HCEC 1CT (cell line): ENCODE measurements at regions not wholly inside any gene's neighbourhood (a gene's known extent, or its start where the extent isn't known, plus 50 kb on each side); places are given as distances from the start of the nearest gene placed in this dataset.
"Not testable (repeated sequence)": the region's sequence is repeated elsewhere in the genome, so short reads cannot be mapped to it uniquely, and the experiment has no call there.

Experiments used
- DNase-seq: peaks from one replicate; pipeline ENCODE4 v3.0.0-alpha.2; 2017

GRCh38 chr11:50088231-50088630 lies 55.6 kb downstream of the OR4C45 start:
- no peak for DNase-seq

GRCh38 chr11:50098186-50098725 lies 65.6 kb downstream of the OR4C45 start:
- DNase-seq, result no peak

GRCh38 chr11:50102916-50103315 lies 70.2 kb downstream of the OR4C45 start:
- no peak for DNase-seq

GRCh38 chr11:50140686-50141085 lies 108.0 kb downstream of the OR4C45 start:
- not testable (repeated sequence) for DNase-seq

- DNase-seq, result not testable (repeated sequence)
Observed at GRCh38 chr11:50146308-50146707, 113.6 kb downstream of the OR4C45 start.

- not testable (repeated sequence) for DNase-seq
Observed at GRCh38 chr11:50147946-50148345, 115.3 kb downstream of the OR4C45 start.

GRCh38 chr11:50155508-50155907 lies 122.8 kb downstream of the OR4C45 start:
- DNase-seq, result no peak

- no peak for DNase-seq
Observed at GRCh38 chr11:50164050-50164449, 131.4 kb downstream of the OR4C45 start.

GRCh38 chr11:50169634-50170033 lies 137.0 kb downstream of the OR4C45 start:
- no peak for DNase-seq

- no peak for DNase-seq
Observed at GRCh38 chr11:50170115-50170514, 137.4 kb downstream of the OR4C45 start.

- peak; percentile 0 for DNase-seq
Observed at GRCh38 chr11:50174189-50174588, 141.5 kb downstream of the OR4C45 start.

GRCh38 chr11:50174975-50175374 lies 142.3 kb downstream of the OR4C45 start:
- DNase-seq, result no peak

- DNase-seq, result no peak
Observed at GRCh38 chr11:50178737-50179136, 146.1 kb downstream of the OR4C45 start.

GRCh38 chr11:50181334-50181733 lies 148.7 kb downstream of the OR4C45 start:
- DNase-seq, result no peak

GRCh38 chr11:50182486-50182885 lies 149.8 kb downstream of the OR4C45 start:
- DNase-seq, result no peak

- DNase-seq, result not testable (repeated sequence)
Observed at GRCh38 chr11:50183170-50183569, 150.5 kb downstream of the OR4C45 start.

- no peak for DNase-seq
Observed at GRCh38 chr11:50186146-50186545, 153.5 kb downstream of the OR4C45 start.

GRCh38 chr11:50187220-50187619 lies 154.5 kb downstream of the OR4C45 start:
- no peak for DNase-seq

GRCh38 chr11:50188040-50188439 lies 155.4 kb downstream of the OR4C45 start:
- DNase-seq, result no peak

GRCh38 chr11:50192743-50193142 lies 160.1 kb downstream of the OR4C45 start:
- no peak for DNase-seq

GRCh38 chr11:50214376-50214775 lies 181.7 kb downstream of the OR4C45 start:
- DNase-seq, result no peak

- no peak for DNase-seq
Observed at GRCh38 chr11:50220651-50221050, 188.0 kb downstream of the OR4C45 start.

- not testable (repeated sequence) for DNase-seq
Observed at GRCh38 chr11:50238368-50238767, 205.7 kb downstream of the OR4C45 start.

- DNase-seq, result no peak
Observed at GRCh38 chr11:50246183-50246582, 213.5 kb downstream of the OR4C45 start.

- no peak for DNase-seq
Observed at GRCh38 chr11:50246699-50247098, 214.0 kb downstream of the OR4C45 start.
